WI38 (cell line): ENCODE measurements at regions not wholly inside any gene's neighbourhood (a gene's known extent, or its start where the extent isn't known, plus 50 kb on each side); places are given as distances from the start of the nearest gene placed in this dataset.
"Not testable (repeated sequence)": the region's sequence is repeated elsewhere in the genome, so short reads cannot be mapped to it uniquely, and the experiment has no call there.

ENCODE experiments used
- H3K4me3 ChIP-seq: 2 replicates; pipeline ENCODE4 v1.5.1; 2011; ENCODE audit warnings: low read depth, mild to moderate bottlenecking, control low read depth, low read length
- CTCF ChIP-seq: IDR thresholded peaks from 2 replicates; pipeline ENCODE4 v1.5.1; 2012; ENCODE audit warnings: low read depth, mild to moderate bottlenecking, control low read depth, low read length

- TF ChIP-seq CTCF = no peak
- no peak overlapping the region for H3K4me3 ChIP-seq
Measured at GRCh38 chr17:27082775-27083154, 211.1 kb upstream of the WSB1 start.

GRCh38 chr17:27083408-27084185 lies 210.3 kb upstream of the WSB1 start:
- no peak overlapping the region for H3K4me3 ChIP-seq
- TF ChIP-seq CTCF = no peak

- H3K4me3 ChIP-seq = no peak overlapping the region
- no peak for TF ChIP-seq CTCF
Measured at GRCh38 chr17:27085517-27085916, 208.4 kb upstream of the WSB1 start.

GRCh38 chr17:27086526-27086925 lies 207.4 kb upstream of the WSB1 start:
- H3K4me3 ChIP-seq = no peak overlapping the region
- no peak for TF ChIP-seq CTCF

GRCh38 chr17:27087935-27088766 lies 205.8 kb upstream of the WSB1 start:
- no peak overlapping the region for H3K4me3 ChIP-seq
- no peak for TF ChIP-seq CTCF

- H3K4me3 ChIP-seq = no peak overlapping the region
- no peak for TF ChIP-seq CTCF
Measured at GRCh38 chr17:27088767-27089078, 205.2 kb upstream of the WSB1 start.

GRCh38 chr17:27089079-27089928 lies 204.6 kb upstream of the WSB1 start:
- not testable (repeated sequence) for H3K4me3 ChIP-seq
